Hematopoietic multipotent progenitor cell treated with erythropoietin and hydrocortisone succinate and interleukin-3 and kit ligand, for 4 days (in vitro differentiated cells): ENCODE measurements at regions not wholly inside any gene's neighbourhood (a gene's known extent, or its start where the extent isn't known, plus 50 kb on each side); places are given as distances from the start of the nearest gene placed in this dataset.

Source experiments
- DNase-seq: peaks from one replicate; pipeline ENCODE4 v3.0.0-alpha.2; 2015

DNA sequence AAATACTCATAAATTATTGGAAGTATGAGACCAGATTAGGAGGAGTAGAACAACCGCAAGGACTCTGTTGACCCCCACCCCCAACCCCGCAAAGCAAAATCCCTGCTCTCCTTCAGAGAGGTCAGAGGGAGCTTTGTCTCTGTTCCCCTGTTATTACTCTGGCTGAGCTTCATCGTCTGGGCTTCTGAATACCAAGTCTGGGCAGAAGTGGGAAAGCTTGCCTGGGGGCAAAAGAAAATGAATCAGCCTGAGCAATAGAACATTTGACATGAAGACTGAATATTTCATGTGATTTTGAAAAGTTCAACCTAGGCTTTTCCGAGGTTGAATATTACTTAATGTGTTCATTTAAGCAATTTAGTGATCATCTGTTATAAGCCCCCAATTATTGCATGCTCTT lies 114.6 kb upstream of the ARHGAP28 start:
- DNase-seq: no peak

DNA sequence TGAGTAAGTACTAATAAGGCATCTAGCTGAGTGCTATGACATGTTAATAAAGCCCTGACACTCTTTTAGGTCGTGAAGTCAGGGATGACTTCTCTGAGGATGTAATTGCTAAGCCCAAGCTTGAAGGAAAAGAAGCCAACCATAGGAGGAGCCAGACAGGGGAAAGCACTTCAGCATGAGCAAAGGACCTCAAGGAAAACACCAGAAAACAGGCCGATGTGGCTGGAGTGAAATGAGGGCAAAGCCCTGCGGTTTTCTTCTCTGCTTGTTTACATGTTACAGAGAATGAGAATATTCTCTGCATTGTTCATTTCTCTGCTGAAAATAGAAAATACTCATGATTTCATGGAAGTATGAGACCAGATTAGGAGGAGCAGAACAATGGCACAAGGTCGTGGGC lies 112.5 kb upstream of the ARHGAP28 start:
- no peak for DNase-seq

DNA sequence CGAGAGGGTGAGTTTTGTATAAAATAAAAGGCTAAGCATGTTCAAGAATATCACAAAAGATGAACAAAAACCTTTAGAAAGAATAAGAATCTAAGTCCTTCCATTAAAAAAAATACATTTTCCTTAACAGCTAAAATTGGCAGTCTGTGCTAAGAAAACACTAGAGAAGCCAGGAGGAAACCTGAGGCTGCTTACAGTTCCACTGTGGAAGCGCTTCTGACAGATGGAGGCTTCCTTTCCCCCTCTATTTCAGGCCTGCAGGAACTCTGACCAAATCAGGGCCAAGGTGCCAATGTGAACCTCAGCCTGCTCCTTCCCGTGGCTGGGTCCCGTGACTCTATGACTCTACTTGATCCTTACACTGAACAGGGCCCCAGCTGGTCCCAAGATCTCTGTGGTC lies 108.1 kb upstream of the ARHGAP28 start:
- DNase-seq: no peak

DNA sequence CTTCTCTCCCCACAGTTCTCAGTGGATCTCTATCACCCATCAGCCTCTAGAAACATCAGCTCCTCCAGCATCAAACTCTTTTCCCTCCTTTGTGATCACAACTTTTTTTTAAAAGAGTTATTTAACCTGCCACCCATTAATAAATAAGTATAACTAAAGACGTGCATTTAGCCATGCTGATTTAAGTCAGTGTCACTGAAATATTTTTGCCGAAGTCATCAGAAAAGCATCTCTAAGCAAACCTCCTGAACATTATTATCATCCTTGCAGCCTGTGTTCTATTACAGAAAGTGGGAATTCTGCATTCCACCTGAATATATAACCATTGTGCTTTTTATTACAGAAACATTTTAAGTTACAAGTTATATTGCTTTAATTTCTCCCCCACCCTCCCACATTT lies 106.2 kb upstream of the ARHGAP28 start:
- no peak for DNase-seq

DNA sequence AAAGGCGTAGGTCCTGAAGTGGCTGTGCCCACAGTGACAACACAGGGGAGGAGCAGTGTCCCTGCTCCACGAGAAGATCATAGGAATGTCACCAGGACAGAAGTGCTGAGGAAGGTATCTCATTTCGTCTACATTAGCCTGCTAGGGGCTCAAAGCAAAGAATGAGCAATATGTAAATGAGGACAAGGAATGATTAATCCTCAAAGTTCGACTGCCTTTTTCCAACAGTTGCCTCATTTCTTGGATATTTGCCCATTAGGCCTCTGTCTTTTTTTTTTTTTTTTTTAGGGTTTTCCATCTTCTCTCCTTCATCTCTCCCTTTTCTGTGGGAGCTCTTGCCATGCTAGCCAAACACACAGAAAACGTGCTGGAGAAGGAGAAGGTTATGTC lies 105.2 kb upstream of the ARHGAP28 start:
- DNase-seq: no peak

DNA sequence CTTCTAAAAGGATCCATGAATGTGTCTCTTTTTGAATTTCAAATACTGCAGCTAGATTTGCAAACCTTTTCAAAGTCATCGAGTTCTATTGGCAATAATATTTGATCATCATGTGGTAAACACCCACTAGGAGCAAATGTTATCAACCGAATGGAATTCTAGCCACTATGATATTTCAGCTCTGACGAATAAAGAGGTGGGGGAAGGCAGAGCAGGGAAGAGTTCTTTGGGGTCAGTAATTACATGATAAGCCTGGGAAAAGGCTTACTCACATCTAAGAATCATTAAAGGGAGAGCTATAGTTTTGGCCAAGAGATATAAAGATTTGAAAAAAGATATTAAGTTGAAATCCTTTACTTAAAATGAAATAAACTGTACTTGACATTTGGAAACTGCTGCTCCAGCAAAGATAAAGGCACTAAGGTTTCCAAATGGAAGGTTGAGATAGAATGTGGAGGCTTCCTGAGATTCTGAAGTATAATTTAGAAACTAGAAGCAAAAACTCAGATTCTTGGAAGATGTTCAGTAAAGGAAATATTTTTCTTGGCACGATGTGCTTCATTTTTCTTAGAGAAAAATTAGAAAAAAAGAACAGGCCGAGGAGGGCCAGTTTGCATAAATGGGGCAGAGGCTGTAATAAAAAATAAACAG lies 104.7 kb upstream of the ARHGAP28 start:
- no peak for DNase-seq

DNA sequence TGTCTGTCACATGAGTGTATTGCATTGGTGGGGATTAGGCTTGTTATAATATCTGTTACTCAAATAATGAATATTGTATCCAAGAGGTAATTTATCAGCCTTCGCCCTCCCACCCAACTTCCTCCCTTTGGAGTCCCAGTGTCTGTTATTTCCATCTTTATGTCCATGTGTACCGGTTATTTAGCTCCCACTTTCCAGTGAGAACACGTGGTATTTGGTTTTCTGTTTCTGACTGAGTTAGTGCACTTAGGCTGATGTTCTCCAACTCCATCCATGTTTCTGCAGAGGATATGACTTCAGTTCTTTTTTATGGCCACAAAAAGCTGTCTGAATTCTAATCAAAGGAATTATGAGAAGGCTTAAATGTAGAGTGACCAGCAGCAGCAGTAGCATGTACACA lies 104.0 kb upstream of the ARHGAP28 start:
- DNase-seq: no peak

DNA sequence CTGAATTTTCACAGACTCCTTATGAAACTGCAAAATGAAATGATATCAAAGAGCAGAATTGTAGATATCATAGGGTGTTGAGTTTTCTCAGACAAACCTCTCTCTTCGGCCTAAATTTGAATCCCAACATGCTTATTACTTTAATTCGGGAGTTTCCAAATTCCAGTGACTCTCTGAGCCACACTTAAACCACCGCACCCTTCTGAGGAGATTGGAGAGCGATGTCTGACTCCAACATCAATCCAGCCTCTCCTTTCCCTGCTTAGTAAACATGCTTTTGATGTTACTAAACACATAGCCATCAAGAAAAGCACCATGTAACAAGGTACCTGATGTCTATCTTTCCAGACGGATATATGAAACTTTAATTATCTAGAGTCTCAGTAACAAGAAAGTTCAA lies 103.1 kb upstream of the ARHGAP28 start:
- no peak for DNase-seq

DNA sequence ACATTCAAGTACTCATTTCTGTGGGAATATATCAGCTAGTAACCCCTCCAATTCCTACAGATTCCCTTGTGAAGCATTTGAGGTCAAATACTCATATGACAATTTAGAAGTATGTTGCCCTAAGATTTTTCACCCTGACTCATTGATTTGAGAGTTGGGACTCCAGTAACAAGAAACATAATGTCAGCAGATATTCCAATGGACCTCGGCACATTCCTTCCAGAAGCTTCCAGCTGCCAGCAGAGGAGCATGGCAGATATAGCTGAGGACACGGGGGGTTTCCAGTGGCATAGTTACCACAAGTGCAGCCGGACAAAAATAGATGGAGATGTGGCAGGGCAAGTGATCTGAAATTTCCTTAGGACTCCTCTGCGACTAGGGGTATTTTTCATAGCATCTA lies 101.9 kb upstream of the ARHGAP28 start:
- DNase-seq: no peak

DNA sequence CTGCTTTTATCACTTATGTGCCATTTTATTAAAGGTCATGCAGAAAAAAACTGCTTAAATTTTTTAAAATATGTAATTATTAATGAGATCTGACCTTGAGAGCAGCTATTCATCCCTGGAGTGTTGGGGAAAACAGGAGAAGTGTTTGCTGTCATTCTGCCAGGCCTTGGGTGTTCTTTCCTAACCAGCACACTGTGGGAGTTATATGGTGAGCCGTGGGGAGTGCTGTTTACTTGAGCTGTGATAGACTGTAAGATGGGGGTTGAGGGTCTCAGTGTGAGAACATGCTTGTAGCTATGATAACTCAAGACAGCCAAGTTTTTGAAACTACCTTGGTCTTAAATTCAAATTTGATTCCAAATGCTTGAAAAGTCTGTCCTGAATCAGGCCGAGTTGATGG lies 101.3 kb upstream of the ARHGAP28 start:
- DNase-seq: no peak

DNA sequence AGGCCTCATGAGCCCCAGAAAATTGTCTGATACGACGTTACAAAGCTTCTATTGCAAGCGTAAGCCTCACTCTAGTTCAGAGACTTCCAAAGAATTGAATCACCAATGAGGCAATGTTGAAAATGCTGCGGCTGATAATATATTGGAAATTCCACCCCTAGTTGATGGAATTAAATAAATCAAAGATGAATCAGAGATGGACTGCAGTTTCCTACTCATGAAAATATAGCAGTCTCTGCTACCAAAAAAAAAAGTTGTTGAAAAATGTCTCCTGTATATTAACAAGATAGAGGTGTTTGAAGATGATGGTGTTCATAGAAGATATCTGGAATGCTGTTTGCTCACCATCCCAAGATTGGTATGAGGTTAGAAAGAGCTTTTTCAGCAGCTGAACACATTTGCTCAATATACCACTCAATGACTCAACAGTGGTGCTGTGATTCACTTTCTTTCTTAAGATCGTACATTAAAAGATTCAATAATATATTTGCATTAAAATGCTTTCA lies 99.8 kb upstream of the ARHGAP28 start:
- no peak for DNase-seq

DNA sequence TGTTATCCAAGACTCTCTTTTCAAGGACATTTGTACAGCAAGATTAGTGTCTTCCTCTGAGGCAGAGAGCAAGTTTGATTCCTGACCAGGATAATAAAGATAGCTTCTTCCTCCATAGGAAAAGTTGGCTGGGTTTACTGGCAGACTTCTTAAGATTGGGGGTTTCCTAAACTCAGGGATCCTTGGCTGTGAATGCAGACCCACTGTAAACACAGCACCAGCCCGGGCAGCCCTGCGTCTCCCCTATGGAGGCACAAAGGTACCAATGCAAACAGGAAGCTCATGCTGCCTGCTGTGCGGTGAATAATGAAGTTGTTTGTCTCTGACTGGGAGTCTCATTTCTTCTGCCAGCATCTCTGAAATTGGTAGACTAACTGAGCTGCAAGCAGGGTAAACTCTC lies 96.2 kb upstream of the ARHGAP28 start:
- no peak for DNase-seq

DNA sequence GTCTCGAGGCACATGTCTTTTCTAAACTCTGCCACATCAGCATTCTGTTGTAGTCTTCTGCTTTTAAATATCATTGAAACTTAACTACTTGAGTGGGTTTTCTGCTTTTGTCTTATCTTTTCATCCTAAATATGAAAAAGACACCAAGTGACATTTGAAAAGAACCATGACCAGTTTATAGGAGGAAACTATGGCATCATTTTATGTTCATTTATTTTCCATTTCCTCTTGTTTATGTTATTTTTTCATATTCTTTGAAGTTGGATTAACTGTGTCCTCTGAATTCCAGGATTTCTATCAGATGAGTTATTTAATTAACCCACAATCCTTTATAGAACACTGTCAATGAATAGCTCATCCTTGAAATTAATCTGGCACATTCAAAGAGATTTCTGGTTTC lies 93.4 kb upstream of the ARHGAP28 start:
- DNase-seq: no peak

DNA sequence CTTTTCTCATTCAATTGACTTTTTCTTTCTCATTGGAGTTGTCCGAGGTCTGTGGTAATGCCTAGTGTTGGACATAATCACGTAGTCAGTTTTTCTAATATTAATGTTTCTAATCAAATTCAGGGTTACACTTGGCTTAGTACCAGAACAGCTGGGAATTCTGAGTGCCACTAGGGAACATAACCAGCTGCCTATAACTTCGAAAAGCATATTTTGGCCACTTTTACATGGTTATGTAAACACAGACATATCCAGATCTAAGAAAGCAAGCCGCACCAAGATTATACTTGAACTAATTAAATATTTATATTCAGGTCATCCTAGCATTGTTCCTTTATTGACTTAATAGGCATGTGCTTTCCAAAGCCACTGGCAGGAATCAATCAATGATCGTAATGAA lies 91.1 kb upstream of the ARHGAP28 start:
- no peak for DNase-seq

DNA sequence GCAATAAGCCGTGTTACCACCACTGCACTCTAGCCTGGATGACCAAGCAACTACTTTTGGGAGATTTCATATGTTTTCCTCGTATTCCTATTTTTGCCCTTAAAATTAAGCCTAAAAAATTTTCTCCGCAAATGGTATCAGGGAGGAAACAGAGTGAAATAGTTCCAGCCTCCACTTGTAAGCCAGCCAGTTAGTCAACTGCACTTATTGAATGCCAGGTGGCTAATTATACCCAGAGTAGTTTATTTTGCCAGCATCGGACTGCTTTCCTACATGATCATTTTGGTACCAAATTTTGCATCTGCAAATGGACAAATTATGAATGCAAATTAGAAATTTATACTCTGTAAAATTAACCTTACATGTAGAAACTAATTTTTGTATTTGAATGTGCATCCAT lies 90.2 kb upstream of the ARHGAP28 start:
- no peak for DNase-seq

DNA sequence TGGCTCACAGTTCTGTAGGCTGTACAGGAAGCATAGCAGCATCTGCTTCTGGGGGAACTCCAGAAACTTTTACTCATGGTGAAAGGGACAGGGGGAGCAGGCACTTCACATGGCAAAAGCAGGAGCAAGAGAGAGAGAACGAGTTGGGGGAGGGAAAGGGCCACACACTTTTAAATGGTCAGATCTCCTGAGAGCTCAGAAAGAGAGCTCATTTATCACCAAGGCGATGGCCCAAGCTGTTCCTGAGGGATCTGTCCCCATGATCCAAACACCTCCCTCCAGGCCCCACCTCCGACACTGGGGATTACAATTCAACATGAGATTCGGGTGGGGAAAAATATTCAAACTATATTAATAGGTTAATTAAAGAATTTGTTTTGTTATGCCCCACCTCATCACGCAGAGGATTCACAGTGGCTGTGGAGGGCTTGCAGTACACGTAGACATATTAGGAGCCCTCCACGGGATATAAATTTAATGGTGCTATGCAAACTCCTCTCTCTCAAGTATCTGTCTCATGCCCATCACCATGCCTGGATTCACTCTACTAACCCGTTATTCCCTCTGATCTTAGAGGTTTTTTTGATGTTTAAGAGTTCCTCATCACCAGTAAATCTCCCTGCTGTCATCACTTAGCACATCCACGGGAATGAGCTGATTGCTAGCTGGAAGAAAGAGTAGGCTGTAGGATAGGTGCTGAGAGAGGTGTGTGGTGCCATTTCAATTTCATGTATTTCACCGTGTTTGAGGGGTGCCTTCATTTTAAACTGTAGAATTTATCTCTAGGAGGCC lies 84.5 kb upstream of the ARHGAP28 start:
- DNase-seq: no peak

DNA sequence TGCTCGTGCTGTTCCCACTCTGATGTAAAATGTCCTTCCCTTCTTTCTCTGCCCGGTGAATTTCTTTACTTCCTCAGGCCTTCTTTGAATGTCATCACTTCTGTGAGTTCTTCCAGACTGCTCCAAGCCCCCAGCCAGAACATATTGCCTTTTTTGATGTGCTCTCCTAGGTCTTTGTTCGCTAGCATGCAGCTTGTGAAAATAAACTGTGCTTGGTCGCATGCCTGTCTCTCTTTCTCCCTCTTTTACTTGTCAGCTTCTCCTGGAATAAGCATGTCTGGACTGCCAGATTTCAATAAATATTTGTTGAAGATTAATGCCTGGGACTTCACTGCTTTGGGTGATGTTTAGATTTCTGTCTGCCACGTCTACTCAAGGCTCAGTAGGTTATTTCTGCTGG lies 82.7 kb upstream of the ARHGAP28 start:
- DNase-seq: no peak

DNA sequence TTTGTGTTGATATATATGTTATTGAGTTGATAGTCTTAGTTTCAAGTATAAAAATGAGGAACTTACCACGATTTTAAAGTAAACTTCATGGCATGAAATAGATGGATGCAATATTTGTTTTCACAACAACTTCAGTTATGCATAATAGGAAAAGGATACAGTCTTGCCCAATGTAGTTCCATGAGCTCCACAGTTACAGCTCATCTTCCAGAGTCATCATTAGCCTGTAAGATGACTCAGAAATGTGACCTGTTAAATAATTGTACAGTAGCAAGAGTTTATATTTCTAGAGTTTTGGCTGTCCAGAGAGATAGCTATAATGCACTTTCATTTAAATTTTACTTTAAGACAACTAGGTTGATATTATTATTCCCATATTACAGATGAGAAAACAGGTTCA lies 80.9 kb upstream of the ARHGAP28 start:
- DNase-seq: no peak

DNA sequence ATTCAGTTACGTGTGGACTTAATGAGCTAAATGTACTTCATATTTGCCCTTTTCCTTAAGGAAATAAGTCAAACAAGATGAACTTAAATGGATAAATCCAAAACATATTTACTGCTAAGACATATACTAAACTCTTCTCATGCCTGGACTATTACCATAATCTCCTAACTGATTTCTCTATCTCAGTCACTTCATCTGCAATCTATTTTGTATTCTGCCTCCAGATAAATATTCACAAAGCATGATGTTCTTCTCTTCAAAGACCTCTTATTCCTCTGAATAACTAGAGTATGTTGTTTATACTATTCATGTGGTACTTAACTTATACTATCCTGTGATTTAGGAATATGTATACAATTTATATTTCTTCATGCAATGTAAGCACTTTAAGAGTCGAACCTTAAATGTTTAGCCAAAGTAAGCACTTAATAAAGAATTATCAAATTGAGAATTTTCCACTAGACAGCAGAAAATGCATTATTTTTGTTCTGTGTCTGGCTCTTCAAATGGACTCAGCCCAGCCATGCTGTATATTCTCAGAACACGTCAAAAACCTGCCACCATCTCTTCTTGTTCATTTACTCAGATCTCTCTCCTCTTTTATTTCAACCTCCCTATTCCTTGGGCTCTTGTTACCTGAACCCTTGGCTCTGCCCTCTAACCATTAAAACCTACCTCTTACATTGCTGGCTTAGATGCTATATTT lies 79.9 kb upstream of the ARHGAP28 start:
- no peak for DNase-seq

DNA sequence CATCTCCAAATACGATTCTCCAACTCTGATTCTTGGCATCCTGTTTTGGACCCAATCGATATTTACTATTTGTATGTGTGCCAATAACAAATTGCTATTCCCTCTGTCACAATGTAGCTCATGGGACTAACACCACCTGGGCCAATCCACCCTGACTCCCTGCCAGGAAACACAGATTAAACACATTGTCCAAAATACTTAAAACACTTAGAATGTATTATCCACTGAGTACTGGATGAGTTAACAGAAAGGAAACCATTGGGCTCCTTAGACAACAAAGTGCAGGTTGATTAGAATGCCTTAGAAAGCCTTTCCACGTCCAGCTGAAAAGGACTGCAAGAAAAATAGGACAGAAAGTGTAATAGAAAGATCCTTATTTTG lies 79.4 kb upstream of the ARHGAP28 start:
- no peak for DNase-seq

DNA sequence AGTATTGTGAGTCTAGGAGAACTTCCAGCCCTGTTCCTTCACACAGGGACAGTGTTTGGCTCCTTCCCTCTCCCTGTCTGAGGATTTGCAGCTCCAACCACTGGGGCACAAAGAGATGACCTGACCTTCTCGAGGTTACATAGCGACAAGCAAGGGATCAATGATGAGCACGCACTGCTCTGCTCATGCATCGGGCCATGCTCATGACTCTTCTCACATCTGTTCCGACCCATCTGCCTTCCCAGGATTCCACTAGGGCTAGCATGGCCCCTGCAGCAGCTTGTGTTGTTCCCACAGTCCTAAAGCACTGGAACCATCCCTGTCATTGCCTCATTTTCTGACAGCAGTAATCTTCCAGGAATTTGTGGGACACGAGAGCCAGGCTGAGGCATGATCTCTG lies 78.8 kb upstream of the ARHGAP28 start:
- DNase-seq: no peak

DNA sequence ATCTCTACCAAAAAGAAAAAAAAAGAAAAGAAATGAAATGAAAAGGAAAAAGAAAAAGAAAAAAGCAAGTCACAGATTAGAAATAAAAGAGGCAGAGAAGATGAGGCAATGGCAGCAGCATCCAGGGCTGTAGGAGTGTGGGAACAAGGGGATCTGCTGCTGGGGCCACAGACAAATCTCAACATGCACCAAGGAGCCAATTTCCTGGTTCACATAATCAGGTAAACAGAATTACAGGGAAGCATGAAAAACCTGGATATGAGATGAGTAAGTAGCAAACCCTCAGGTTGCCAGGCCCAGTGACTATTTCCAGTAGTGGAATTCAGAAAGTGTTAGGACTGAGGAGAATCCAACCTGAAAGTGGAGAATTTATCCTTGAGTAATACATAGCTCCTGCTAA lies 77.4 kb upstream of the ARHGAP28 start:
- DNase-seq: no peak

DNA sequence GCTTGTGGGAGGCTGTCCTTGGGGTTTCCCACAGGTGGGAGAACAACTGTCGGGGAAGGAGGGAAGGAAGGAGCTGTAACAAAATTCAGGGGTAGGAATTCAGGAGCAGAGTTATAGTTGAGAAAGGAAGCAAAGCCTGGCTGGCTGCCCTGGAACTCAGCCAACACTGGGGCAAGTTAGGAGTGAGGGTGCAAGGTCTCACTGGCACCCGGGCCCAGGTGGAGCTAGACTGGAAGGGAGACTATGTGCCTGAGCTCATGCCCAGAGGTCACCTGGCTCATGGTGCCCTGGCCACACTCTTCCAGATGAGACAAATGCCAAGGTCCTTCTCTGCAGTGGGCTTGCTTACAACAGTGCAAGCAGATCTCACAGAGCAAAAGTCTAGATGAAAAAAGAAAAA lies 75.6 kb upstream of the ARHGAP28 start:
- no peak for DNase-seq
